GM23248 (cell line): ENCODE measurements at regions not wholly inside any gene's neighbourhood (a gene's known extent, or its start where the extent isn't known, plus 50 kb on each side); places are given as distances from the start of the nearest gene placed in this dataset.

Source experiments
- DNase-seq: peaks from one replicate; pipeline ENCODE4 v3.0.0-alpha.2; 2015
- H2AFZ ChIP-seq: fragments of 200-600 bp; sonication (generic); 2 replicates; pipeline ENCODE4 v1.6.1; 2016; ENCODE audit warnings: antibody characterized with exemption
- H3F3A ChIP-seq: fragments of 200-600 bp; sonication (generic); 2 replicates; pipeline ENCODE4 v1.6.1; 2016; ENCODE audit warnings: mild to moderate bottlenecking, antibody characterized with exemption, mixed run types; ENCODE audit not compliant: insufficient read depth
- H3K27ac ChIP-seq: fragments of 200-600 bp; sonication (generic); 2 replicates; pipeline ENCODE4 v1.5.1; 2016; ENCODE audit warnings: mild to moderate bottlenecking
- H3K27me3 ChIP-seq: fragments of 200-600 bp; sonication (generic); replicated peaks from 2 replicates; pipeline ENCODE4 v1.6.1; 2016; ENCODE audit warnings: mild to moderate bottlenecking; ENCODE audit not compliant: insufficient read depth
- H3K36me3 ChIP-seq: fragments of 200-600 bp; sonication (generic); 2 replicates; pipeline ENCODE4 v1.6.1; 2016; ENCODE audit warnings: low read depth, mild to moderate bottlenecking
- H3K4me1 ChIP-seq: fragments of 200-600 bp; sonication (generic); 2 replicates; pipeline ENCODE4 v1.6.1; 2016; ENCODE audit warnings: mild to moderate bottlenecking; ENCODE audit not compliant: insufficient read depth
- H3K4me2 ChIP-seq: fragments of 200-600 bp; sonication (generic); one replicate; pipeline ENCODE4 v1.6.1; 2016; ENCODE audit warnings: mild to moderate bottlenecking; ENCODE audit not compliant: unreplicated experiment
- H3K4me3 ChIP-seq: fragments of 200-600 bp; sonication (generic); 2 replicates; pipeline ENCODE4 v1.5.1; 2016; ENCODE audit warnings: mild to moderate bottlenecking
- H3K79me2 ChIP-seq: fragments of 200-600 bp; sonication (generic); 2 replicates; pipeline ENCODE4 v1.6.1; 2016; ENCODE audit warnings: mild to moderate bottlenecking; ENCODE audit not compliant: insufficient read depth
- H3K9ac ChIP-seq: fragments of 200-600 bp; sonication (generic); 2 replicates; pipeline ENCODE4 v1.6.1; 2016; ENCODE audit warnings: mild to moderate bottlenecking
- H3K9me2 ChIP-seq: fragments of 200-600 bp; sonication (generic); 2 replicates; pipeline ENCODE4 v1.6.1; 2016; ENCODE audit warnings: mixed run types, mild to moderate bottlenecking, moderate library complexity; ENCODE audit not compliant: insufficient read depth
- H3K9me3 ChIP-seq: fragments of 200-600 bp; sonication (generic); one replicate; pipeline ENCODE4 v1.6.1; 2017; ENCODE audit warnings: low read depth
- H4K20me1 ChIP-seq: fragments of 200-600 bp; sonication (generic); 2 replicates; pipeline ENCODE4 v1.6.0; 2016; ENCODE audit not compliant: insufficient read depth
- EZH2 ChIP-seq: fragments of 200-600 bp; sonication (generic); IDR thresholded peaks from 2 replicates; pipeline ENCODE4 v1.6.1; 2018; ENCODE audit warnings: antibody characterized with exemption, mild to moderate bottlenecking; ENCODE audit not compliant: insufficient read depth, poor library complexity, severe bottlenecking
- EZH2phosphoT487 ChIP-seq: fragments of 200-600 bp; sonication (generic); IDR thresholded peaks from 2 replicates; pipeline ENCODE4 v1.6.1; 2018; ENCODE audit warnings: antibody characterized with exemption, moderate library complexity, mild to moderate bottlenecking, low read depth; ENCODE audit not compliant: insufficient read depth
- WGBS, 2 experiments: methylation state at CpG; one replicate each; pipeline ENCODE4 v1.1.6; 2015 to 2017; ENCODE audit warnings: low lambda C conversion rate in 2 of 2, low coverage in 1 of 2; ENCODE audit errors: missing lambda C conversion rate in 2 of 2; 5-methylcytosine and 5-hydroxymethylcytosine counted together
- in situ Hi-C: fragments of 300-500 bp; cut with MboI; formaldehyde crosslinking; loops from 2 replicates; pipeline ENCODE4 v1.15.0; 2020

DNA sequence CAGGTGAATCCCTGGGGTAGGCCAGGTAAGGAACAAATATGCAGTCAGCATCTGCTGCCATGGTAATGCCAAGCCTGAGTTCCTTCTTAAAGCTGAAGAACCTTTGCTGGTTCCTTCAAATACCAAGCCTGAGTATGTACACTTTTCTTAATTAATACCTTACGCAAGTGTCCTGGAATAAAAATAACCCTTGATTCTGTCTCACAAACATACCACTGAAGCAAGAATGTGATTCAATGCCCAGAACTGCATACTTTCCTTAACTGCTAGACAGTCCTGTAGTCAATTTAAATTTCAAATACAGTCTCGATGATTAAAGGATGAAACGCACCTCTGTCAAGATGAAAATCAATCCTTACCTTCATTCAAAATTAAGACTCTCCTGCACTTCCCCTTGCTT is 634.0 kb upstream of the CHRM3 start:
- H3F3A ChIP-seq = no peaks in the 10 kb centered on the region
- H2AFZ ChIP-seq = no peak overlapping the region
- in situ Hi-C loops = no loop called here
- H3K9me3 ChIP-seq = no peaks in the 10 kb centered on the region
- H3K4me1 ChIP-seq = no peaks in the 10 kb centered on the region
- WGBS, 2 experiments = 13 to 19% methylated on average over 3 of the region's 3 CpGs
- H3K79me2 ChIP-seq = no peaks in the 10 kb centered on the region
- TF ChIP-seq EZH2phosphoT487 (no peak), EZH2 (no peak)
- H3K9me2 ChIP-seq = no peaks in the 10 kb centered on the region
- H3K9ac ChIP-seq = no peak overlapping the region
- no peak overlapping the region for H3K4me3 ChIP-seq
- DNase-seq = peak; percentile 13
- no peaks in the 10 kb centered on the region for H4K20me1 ChIP-seq
- no peak overlapping the region for H3K4me2 ChIP-seq
- no peaks in the 10 kb centered on the region for H3K36me3 ChIP-seq
- H3K27ac ChIP-seq = no peak overlapping the region
- H3K27me3 ChIP-seq = no peaks in the 10 kb centered on the region

DNA sequence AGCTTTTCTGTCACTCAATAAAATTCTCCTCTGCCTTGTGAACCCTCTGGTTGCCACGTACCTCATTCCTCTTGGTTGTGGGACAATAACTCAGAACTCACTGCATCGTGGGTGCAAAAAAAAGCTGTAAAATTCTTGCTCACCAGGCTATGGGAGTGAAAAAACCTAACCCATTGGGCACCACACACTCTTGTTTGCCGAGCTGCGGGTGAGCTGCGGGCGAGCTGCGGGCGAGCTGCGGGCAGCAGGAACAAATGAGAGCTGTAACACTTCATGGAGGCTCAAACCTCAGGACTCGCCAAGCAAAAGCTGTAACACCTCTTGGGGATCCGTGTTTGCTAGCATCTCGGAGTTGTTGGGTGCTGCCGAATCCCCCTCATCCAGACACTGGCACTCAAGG is 641.3 kb upstream of the CHRM3 start:
- Histone ChIP-seq H3K4me3 (no peak overlapping the region), H3K4me1 (no peaks in the 10 kb centered on the region), H3K27me3 (no peaks in the 10 kb centered on the region), H4K20me1 (no peaks in the 10 kb centered on the region), H3K9me2 (no peaks in the 10 kb centered on the region), H3K36me3 (no peaks in the 10 kb centered on the region), H3K9ac (no peak overlapping the region), H2AFZ (no peak overlapping the region), H3F3A (no peaks in the 10 kb centered on the region), H3K4me2 (no peak overlapping the region), H3K79me2 (no peaks in the 10 kb centered on the region), H3K27ac (no peak overlapping the region), H3K9me3 (no peaks in the 10 kb centered on the region)
- no peak for DNase-seq
- no peak for TF ChIP-seq EZH2phosphoT487
- TF ChIP-seq EZH2 = no peak
- in situ Hi-C loops = no loop called here
- 45 to 50% methylated on average over 13 of the region's 13 CpGs for WGBS, 2 experiments

GRCh38 chr1:238738892-238739291 is 647.5 kb upstream of the CHRM3 start:
- no peak overlapping the region for H3K9ac ChIP-seq
- DNase-seq = no peak
- no peaks in the 10 kb centered on the region for H3K79me2 ChIP-seq
- H3K4me1 ChIP-seq = no peaks in the 10 kb centered on the region
- H3K4me2 ChIP-seq = no peak overlapping the region
- H3K4me3 ChIP-seq = no peak overlapping the region
- 6% methylated on average over 2 of the region's 2 CpGs for WGBS, 2 experiments
- H3F3A ChIP-seq = no peaks in the 10 kb centered on the region
- no peaks in the 10 kb centered on the region for H3K27me3 ChIP-seq
- no peaks in the 10 kb centered on the region for H3K36me3 ChIP-seq
- H3K9me3 ChIP-seq = no peaks in the 10 kb centered on the region
- H3K27ac ChIP-seq = no peak overlapping the region
- H2AFZ ChIP-seq = no peak overlapping the region
- TF ChIP-seq EZH2phosphoT487 (no peak), EZH2 (no peak)
- in situ Hi-C loops = no loop called here
- no peaks in the 10 kb centered on the region for H3K9me2 ChIP-seq
- no peaks in the 10 kb centered on the region for H4K20me1 ChIP-seq

DNA sequence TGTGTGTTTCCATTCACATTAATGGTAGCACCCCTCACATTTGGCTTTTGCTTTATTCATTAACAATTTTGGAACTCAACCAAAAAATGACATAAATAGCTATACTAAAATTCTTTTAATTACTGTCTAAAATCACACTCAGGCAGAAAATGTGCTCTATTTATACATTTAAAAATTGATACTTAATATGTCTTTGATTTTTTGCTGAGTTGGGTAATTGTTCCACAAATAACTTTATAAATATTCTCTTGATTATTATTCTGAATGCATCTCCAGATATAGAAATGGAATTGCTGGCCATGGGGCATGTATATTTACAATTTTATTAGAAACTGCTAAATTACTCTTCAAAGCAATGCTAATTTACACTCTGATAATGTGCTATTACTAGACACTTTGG is 658.7 kb upstream of the CHRM3 start:
- H3K27me3 ChIP-seq = no peaks in the 10 kb centered on the region
- in situ Hi-C loops = no loop called here
- no peaks in the 10 kb centered on the region for H3K36me3 ChIP-seq
- no peak overlapping the region for H3K27ac ChIP-seq
- no peak overlapping the region for H3K4me3 ChIP-seq
- H4K20me1 ChIP-seq = no peaks in the 10 kb centered on the region
- H3K9ac ChIP-seq = no peak overlapping the region
- no peak overlapping the region for H2AFZ ChIP-seq
- DNase-seq = no peak
- no peaks in the 10 kb centered on the region for H3K79me2 ChIP-seq
- no peaks in the 10 kb centered on the region for H3K9me3 ChIP-seq
- no peak for TF ChIP-seq EZH2
- no peak for TF ChIP-seq EZH2phosphoT487
- H3K4me1 ChIP-seq = no peaks in the 10 kb centered on the region
- no peaks in the 10 kb centered on the region for H3F3A ChIP-seq
- H3K4me2 ChIP-seq = no peak overlapping the region
- H3K9me2 ChIP-seq = no peaks in the 10 kb centered on the region

- Histone ChIP-seq H3K9me3 (no peaks in the 10 kb centered on the region), H3K9ac (no peak overlapping the region), H3K4me2 (no peak overlapping the region), H3K27me3 (no peaks in the 10 kb centered on the region), H3K9me2 (no peaks in the 10 kb centered on the region), H2AFZ (no peak overlapping the region), H3F3A (no peaks in the 10 kb centered on the region), H3K4me1 (no peaks in the 10 kb centered on the region), H3K36me3 (no peaks in the 10 kb centered on the region), H3K27ac (no peak overlapping the region), H4K20me1 (no peaks in the 10 kb centered on the region), H3K4me3 (no peak overlapping the region), H3K79me2 (no peaks in the 10 kb centered on the region)
- in situ Hi-C loops = no loop called here
- 4 to 8% methylated on average over 4 of the region's 4 CpGs for WGBS, 2 experiments
- TF ChIP-seq EZH2phosphoT487 (no peak), EZH2 (no peak)
- DNase-seq = no peak
These were observed 663.6 kb upstream of the CHRM3 start for GRCh38 chr1:238722812-238723211.
